Endodermal cell (in vitro differentiated cells): ENCODE measurements at regions not wholly inside any gene's neighbourhood (a gene's known extent, or its start where the extent isn't known, plus 50 kb on each side); places are given as distances from the start of the nearest gene placed in this dataset.

Source experiments
- DNase-seq: peaks from one replicate; pipeline ENCODE4 v3.0.0-alpha.2; 2017
- H3K27ac ChIP-seq: 2 replicates; pipeline ENCODE4 v1.5.1; 2013; ENCODE audit warnings: mild to moderate bottlenecking, low read depth, low read length, moderate library complexity
- H3K27me3 ChIP-seq: 2 replicates; pipeline ENCODE4 v1.6.1; 2013; ENCODE audit warnings: mild to moderate bottlenecking, low read length, moderate library complexity; ENCODE audit not compliant: insufficient read depth, control insufficient read depth, poor library complexity, severe bottlenecking
- H3K36me3 ChIP-seq: 2 replicates; pipeline ENCODE4 v1.7.0; 2013; ENCODE audit warnings: mild to moderate bottlenecking, low read length, moderate library complexity; ENCODE audit not compliant: control insufficient read depth, insufficient read depth
- H3K4me1 ChIP-seq: one replicate; pipeline ENCODE4 v1.7.0; 2013; ENCODE audit warnings: low read length; ENCODE audit not compliant: control insufficient read depth, insufficient read depth
- H3K4me3 ChIP-seq: 2 replicates; pipeline ENCODE4 v1.5.1; 2013; ENCODE audit warnings: mild to moderate bottlenecking, low read length, moderate library complexity
- H3K9ac ChIP-seq: 2 replicates; pipeline ENCODE4 v1.6.1; 2013; ENCODE audit warnings: mild to moderate bottlenecking, low read length, moderate library complexity; ENCODE audit not compliant: poor library complexity, severe bottlenecking; ENCODE audit errors: extremely low read depth
- H3K9me3 ChIP-seq: 2 replicates; pipeline ENCODE4 v1.6.1; 2013; ENCODE audit warnings: mild to moderate bottlenecking, low read length, moderate library complexity; ENCODE audit not compliant: control insufficient read depth
- H3K27ac Mint-ChIP-seq: 2 replicates; pipeline ENCODE4 v1.8.0; 2020; ENCODE audit warnings: mixed read lengths
- H3K27me3 Mint-ChIP-seq: 2 replicates; pipeline ENCODE4 v1.8.0; 2021; ENCODE audit warnings: mild to moderate bottlenecking, mixed read lengths; ENCODE audit not compliant: insufficient read depth
- H3K36me3 Mint-ChIP-seq: 2 replicates; pipeline ENCODE4 v1.8.0; 2020; ENCODE audit warnings: low read depth, mixed read lengths
- H3K4me1 Mint-ChIP-seq: 2 replicates; pipeline ENCODE4 v1.8.0; 2020; ENCODE audit warnings: mixed read lengths
- H3K4me3 Mint-ChIP-seq: 2 replicates; pipeline ENCODE4 v1.8.0; 2020; ENCODE audit warnings: mild to moderate bottlenecking, moderate library complexity, mixed read lengths
- H3K9me3 Mint-ChIP-seq: 2 replicates; pipeline ENCODE4 v1.8.0; 2020; ENCODE audit warnings: mild to moderate bottlenecking, mixed read lengths
- CTCF ChIP-seq: fragments of 200-600 bp; sonication (generic); conservative IDR thresholded peaks from 2 replicates; pipeline ENCODE4 v1.5.0; 2021; ENCODE audit warnings: antibody characterized with exemption, mild to moderate bottlenecking
- WGBS, 2 experiments: methylation state at CpG; one replicate each; pipeline versions ENCODE4 v1.1.5 to v1.1.7; 2013; ENCODE audit warnings: missing lambda C conversion rate in 2 of 2, mixed read lengths in 1 of 2; ENCODE audit not compliant: insufficient coverage in 1 of 2, insufficient read length in 1 of 2; 5-methylcytosine and 5-hydroxymethylcytosine counted together

GRCh38 chr4:123215536-123215935 is 181.1 kb upstream of the SPRY1 start:
- no peaks in the 10 kb centered on the region for H3K36me3 Mint-ChIP-seq
- no peak for DNase-seq
- no peaks in the 10 kb centered on the region for H3K36me3 ChIP-seq
- H3K27me3 Mint-ChIP-seq: no peaks in the 10 kb centered on the region
- H3K4me3 Mint-ChIP-seq: no peak overlapping the region
- H3K27me3 ChIP-seq: no peaks in the 10 kb centered on the region
- H3K27ac Mint-ChIP-seq: no peak overlapping the region
- 91% methylated on average over 1 of the region's 1 CpG; no CpG with 5 or more reads in 1 of the 2 experiments for WGBS, 2 experiments
- H3K4me3 ChIP-seq: no peak overlapping the region
- H3K9me3 Mint-ChIP-seq: no peaks in the 10 kb centered on the region
- H3K9ac ChIP-seq: no peak overlapping the region
- H3K27ac ChIP-seq: no peak overlapping the region
- TF ChIP-seq CTCF: no peak
- H3K4me1 Mint-ChIP-seq: no peaks in the 10 kb centered on the region
- no peaks in the 10 kb centered on the region for H3K9me3 ChIP-seq
- no peaks in the 10 kb centered on the region for H3K4me1 ChIP-seq

- H3K36me3 ChIP-seq: no peaks in the 10 kb centered on the region
- no peak for TF ChIP-seq CTCF
- no peak overlapping the region for H3K27ac ChIP-seq
- no peaks in the 10 kb centered on the region for H3K27me3 ChIP-seq
- H3K27ac Mint-ChIP-seq: no peak overlapping the region
- no peak overlapping the region for H3K9ac ChIP-seq
- no peaks in the 10 kb centered on the region for H3K4me1 Mint-ChIP-seq
- H3K9me3 ChIP-seq: no peaks in the 10 kb centered on the region
- H3K4me3 Mint-ChIP-seq: no peak overlapping the region
- DNase-seq: no peak
- H3K9me3 Mint-ChIP-seq: no peaks in the 10 kb centered on the region
- no peaks in the 10 kb centered on the region for H3K36me3 Mint-ChIP-seq
- no peak overlapping the region for H3K4me3 ChIP-seq
- no peaks in the 10 kb centered on the region for H3K27me3 Mint-ChIP-seq
- 80 to 85% methylated on average over 1 of the region's 1 CpG for WGBS, 2 experiments
- no peaks in the 10 kb centered on the region for H3K4me1 ChIP-seq
These were observed 180.1 kb upstream of the SPRY1 start for GRCh38 chr4:123216543-123216942.

- H3K9me3 Mint-ChIP-seq: no peaks in the 10 kb centered on the region
- no peaks in the 10 kb centered on the region for H3K27me3 Mint-ChIP-seq
- no peak overlapping the region for H3K4me3 Mint-ChIP-seq
- no peaks in the 10 kb centered on the region for H3K9me3 ChIP-seq
- no peak overlapping the region for H3K9ac ChIP-seq
- H3K27ac ChIP-seq: no peak overlapping the region
- no peaks in the 10 kb centered on the region for H3K36me3 ChIP-seq
- no peaks in the 10 kb centered on the region for H3K27me3 ChIP-seq
- no peaks in the 10 kb centered on the region for H3K36me3 Mint-ChIP-seq
- H3K4me3 ChIP-seq: no peak overlapping the region
- H3K27ac Mint-ChIP-seq: no peak overlapping the region
- no peak for DNase-seq
- no peaks in the 10 kb centered on the region for H3K4me1 ChIP-seq
- H3K4me1 Mint-ChIP-seq: no peaks in the 10 kb centered on the region
- TF ChIP-seq CTCF: no peak
These were observed 179.6 kb upstream of the SPRY1 start for GRCh38 chr4:123216946-123217345.
